ENCODE measurements at regions not wholly inside any gene's neighbourhood (a gene's known extent, or its start where the extent isn't known, plus 50 kb on each side); places are given as distances from the start of the nearest gene placed in this dataset.

DNA sequence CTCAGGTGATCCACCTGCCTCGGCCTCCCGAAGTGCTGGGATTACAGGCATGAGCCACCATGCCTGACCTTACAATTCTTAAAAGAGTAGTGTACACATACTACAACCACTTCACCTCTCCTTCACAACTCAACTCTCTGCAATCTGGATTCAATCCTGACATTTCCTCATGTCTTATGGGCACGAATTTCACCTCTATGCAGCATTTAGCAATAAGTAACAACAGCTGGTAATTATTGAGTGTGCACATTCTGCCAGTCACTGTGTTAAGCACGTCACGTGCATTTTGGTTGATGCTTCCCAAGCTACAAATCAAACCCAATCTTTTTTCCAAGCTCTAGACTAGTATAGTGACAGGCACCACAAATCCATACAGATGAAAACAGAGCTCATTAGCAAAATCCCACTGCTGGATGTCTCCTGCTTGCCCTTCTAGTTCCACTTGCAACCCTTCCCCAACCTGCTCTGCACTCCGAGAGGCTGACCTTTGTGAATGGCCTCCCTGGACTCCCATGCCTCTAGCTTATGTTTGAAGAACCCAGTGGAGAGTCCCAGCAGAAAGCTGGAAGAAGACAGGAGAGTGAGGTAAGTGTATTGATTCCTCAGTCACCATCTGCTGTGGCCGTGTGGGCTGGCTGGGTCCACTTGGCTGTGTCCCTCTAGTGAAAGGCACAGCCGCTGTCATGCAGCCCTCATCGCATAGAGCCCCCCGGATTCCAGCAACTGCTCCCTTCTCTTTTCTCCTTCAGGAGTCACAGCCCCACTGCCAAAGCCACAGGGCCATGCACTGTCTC is 176.5 kb downstream of the MEX3B start:
- H3K27ac ChIP-seq (ENCODE audit: low read depth, low read length) = no peak overlapping the region
- H3K27ac Mint-ChIP-seq = no peak overlapping the region
- peak overlapping the region; percentile 68 for H3K4me3 Mint-ChIP-seq
- no peaks in the 10 kb centered on the region for H3K4me1 ChIP-seq (ENCODE audit: control insufficient read depth, insufficient read depth, low read length)
- H3K4me3 ChIP-seq (ENCODE audit: low read length) = peak overlapping the region; percentile 78
- H3K9ac ChIP-seq (ENCODE audit: extremely low read depth, low read length, poor library complexity, severe bottlenecking) = no peak overlapping the region
- TF ChIP-seq, protein P1, sequence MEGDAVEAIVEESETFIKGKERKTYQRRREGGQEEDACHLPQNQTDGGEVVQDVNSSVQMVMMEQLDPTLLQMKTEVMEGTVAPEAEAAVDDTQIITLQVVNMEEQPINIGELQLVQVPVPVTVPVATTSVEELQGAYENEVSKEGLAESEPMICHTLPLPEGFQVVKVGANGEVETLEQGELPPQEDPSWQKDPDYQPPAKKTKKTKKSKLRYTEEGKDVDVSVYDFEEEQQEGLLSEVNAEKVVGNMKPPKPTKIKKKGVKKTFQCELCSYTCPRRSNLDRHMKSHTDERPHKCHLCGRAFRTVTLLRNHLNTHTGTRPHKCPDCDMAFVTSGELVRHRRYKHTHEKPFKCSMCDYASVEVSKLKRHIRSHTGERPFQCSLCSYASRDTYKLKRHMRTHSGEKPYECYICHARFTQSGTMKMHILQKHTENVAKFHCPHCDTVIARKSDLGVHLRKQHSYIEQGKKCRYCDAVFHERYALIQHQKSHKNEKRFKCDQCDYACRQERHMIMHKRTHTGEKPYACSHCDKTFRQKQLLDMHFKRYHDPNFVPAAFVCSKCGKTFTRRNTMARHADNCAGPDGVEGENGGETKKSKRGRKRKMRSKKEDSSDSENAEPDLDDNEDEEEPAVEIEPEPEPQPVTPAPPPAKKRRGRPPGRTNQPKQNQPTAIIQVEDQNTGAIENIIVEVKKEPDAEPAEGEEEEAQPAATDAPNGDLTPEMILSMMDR (conservative IDR thresholded peaks at IDR 0.05) = no peak
- no peaks in the 10 kb centered on the region for H3K36me3 ChIP-seq (ENCODE audit: control insufficient read depth, insufficient read depth, low read length)
- H3K9me3 ChIP-seq (ENCODE audit: control insufficient read depth, low read length) = no peaks in the 10 kb centered on the region
- no peaks in the 10 kb centered on the region for H3K27me3 Mint-ChIP-seq (ENCODE audit: insufficient read depth)
- WGBS, 2 experiments (ENCODE audit: insufficient coverage in 1 of 2, insufficient read length in 1 of 2) = 89 to 100% methylated on average over 3 to 10 of the region's 10 CpGs
- DNase-seq = no peak
- peaks cover 7% of the 10 kb centered on the region for H3K9me3 Mint-ChIP-seq
- peaks cover 7% of the 10 kb centered on the region for H3K4me1 Mint-ChIP-seq
- peaks cover 33% of the 10 kb centered on the region for H3K36me3 Mint-ChIP-seq (ENCODE audit: low read depth)
- no peaks in the 10 kb centered on the region for H3K27me3 ChIP-seq (ENCODE audit: control insufficient read depth, insufficient read depth, low read length, poor library complexity, severe bottlenecking)

DNA sequence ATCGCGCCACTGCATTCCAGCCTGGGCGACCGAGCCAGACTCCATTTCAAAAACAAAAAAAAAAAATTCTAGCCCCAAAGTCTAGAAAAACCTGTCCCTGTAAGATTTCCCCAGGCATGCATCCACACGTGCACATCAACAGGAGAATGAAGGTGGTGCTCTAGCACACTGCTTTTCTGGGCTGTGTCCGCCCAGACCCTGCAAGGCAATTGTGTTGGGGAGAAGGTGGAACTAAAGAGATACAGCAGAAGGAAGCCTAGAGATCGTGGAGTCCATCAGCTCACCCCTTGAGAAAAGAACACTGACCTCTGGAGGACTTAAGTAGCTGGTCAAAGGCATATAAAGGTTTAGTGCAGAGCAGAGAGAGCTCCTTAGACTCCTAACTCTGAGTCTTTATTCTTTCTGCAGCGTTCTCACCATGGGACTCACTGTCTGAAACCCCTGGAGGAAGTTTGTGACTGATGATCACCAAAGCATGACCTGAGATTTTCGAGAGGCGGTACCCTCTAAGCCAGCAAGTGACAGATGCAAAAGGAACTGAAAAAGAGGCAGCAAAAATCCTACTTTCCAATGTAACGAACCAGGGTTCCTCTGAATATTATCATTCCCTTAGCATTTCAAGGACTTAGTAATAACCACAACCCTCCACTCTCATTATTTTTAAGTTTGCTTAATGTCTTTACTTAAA is 179.8 kb downstream of the MEX3B start:
- peaks cover 4% of the 10 kb centered on the region for H3K4me1 ChIP-seq (ENCODE audit: control insufficient read depth, insufficient read depth, low read length)
- no peaks in the 10 kb centered on the region for H3K27me3 ChIP-seq (ENCODE audit: control insufficient read depth, insufficient read depth, low read length, poor library complexity, severe bottlenecking)
- Mint-ChIP-seq H3K4me3 (no peak overlapping the region), H3K36me3 (ENCODE audit: low read depth) (peaks cover 45% of the 10 kb centered on the region), H3K4me1 (peaks cover 7% of the 10 kb centered on the region), H3K27me3 (ENCODE audit: insufficient read depth) (no peaks in the 10 kb centered on the region), H3K27ac (no peak overlapping the region), H3K9me3 (peaks cover 3% of the 10 kb centered on the region)
- H3K36me3 ChIP-seq (ENCODE audit: control insufficient read depth, insufficient read depth, low read length) = no peaks in the 10 kb centered on the region
- H3K9me3 ChIP-seq (ENCODE audit: control insufficient read depth, low read length) = no peaks in the 10 kb centered on the region
- H3K4me3 ChIP-seq (ENCODE audit: low read length) = no peak overlapping the region
- WGBS, 2 experiments (ENCODE audit: insufficient coverage in 1 of 2, insufficient read length in 1 of 2) = 90 to 96% methylated on average over 5 to 11 of the region's 11 CpGs
- DNase-seq = no peak
- H3K9ac ChIP-seq (ENCODE audit: extremely low read depth, low read length, poor library complexity, severe bottlenecking) = no peak overlapping the region
- H3K27ac ChIP-seq (ENCODE audit: low read depth, low read length) = no peak overlapping the region
- TF ChIP-seq, protein P1 (conservative IDR thresholded peaks at IDR 0.05) = no peak

DNA sequence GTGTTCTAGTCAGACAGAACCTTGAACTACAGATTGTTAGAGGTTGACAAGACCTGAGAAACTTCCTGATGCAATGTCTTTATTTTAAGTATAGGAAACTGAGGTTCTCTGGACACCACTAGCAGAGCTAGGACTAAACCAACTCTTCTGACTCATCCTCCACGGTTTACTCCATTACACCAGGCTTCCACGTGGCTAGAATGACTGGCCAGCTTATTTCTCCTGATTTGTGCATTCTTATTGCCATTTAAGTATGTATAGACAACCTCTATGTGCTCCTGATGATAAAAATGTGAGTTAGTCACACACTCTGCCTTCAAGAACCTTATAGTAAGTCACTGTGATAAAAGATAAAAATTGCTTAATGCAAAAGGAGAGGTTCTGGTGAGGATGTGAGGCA is 182.7 kb downstream of the MEX3B start:
- H3K9me3 Mint-ChIP-seq = no peaks in the 10 kb centered on the region
- DNase-seq = no peak
- H3K4me1 Mint-ChIP-seq = no peaks in the 10 kb centered on the region
- H3K27ac Mint-ChIP-seq = no peak overlapping the region
- peaks cover 4% of the 10 kb centered on the region for H3K4me1 ChIP-seq (ENCODE audit: control insufficient read depth, insufficient read depth, low read length)
- no peaks in the 10 kb centered on the region for H3K36me3 ChIP-seq (ENCODE audit: control insufficient read depth, insufficient read depth, low read length)
- H3K4me3 ChIP-seq (ENCODE audit: low read length) = no peak overlapping the region
- H3K4me3 Mint-ChIP-seq = no peak overlapping the region
- no peaks in the 10 kb centered on the region for H3K27me3 ChIP-seq (ENCODE audit: control insufficient read depth, insufficient read depth, low read length, poor library complexity, severe bottlenecking)
- 83 to 90% methylated on average over 1 to 2 of the region's 2 CpGs for WGBS, 2 experiments (ENCODE audit: insufficient coverage in 1 of 2, insufficient read length in 1 of 2)
- H3K27me3 Mint-ChIP-seq (ENCODE audit: insufficient read depth) = no peaks in the 10 kb centered on the region
- H3K27ac ChIP-seq (ENCODE audit: low read depth, low read length) = no peak overlapping the region
- H3K36me3 Mint-ChIP-seq (ENCODE audit: low read depth) = peaks cover 51% of the 10 kb centered on the region
- H3K9me3 ChIP-seq (ENCODE audit: control insufficient read depth, low read length) = no peaks in the 10 kb centered on the region
- H3K9ac ChIP-seq (ENCODE audit: extremely low read depth, low read length, poor library complexity, severe bottlenecking) = no peak overlapping the region
- TF ChIP-seq, protein P1 (conservative IDR thresholded peaks at IDR 0.05) = no peak

Data from endodermal cell (in vitro differentiated cells).